Endothelial cell of umbilical vein (primary cell): ENCODE measurements at regions not wholly inside any gene's neighbourhood (a gene's known extent, or its start where the extent isn't known, plus 50 kb on each side); places are given as distances from the start of the nearest gene placed in this dataset.

Source experiments
- BruUV-seq: library from RNA; stranded (reverse); fragments of 400-500 nt; replicated peaks from 2 replicates; lab custom pipeline; 2021; lab: Mats Ljungman, UMichigan
- CTCF ChIA-PET: fragments of 300-600, 350-600 bp; sonication (Branson Sonifier 250); formaldehyde crosslinking; loops from one replicate; lab custom pipeline; 2021; ENCODE audit warnings: antibody characterized with exemption, inconsistent platforms; lab: Charles Lee
- POLR2A ChIA-PET: fragments of 300-600, 350-600 bp; sonication (Branson Sonifier 250); formaldehyde crosslinking; loops from one replicate; lab custom pipeline; 2021; ENCODE audit warnings: antibody characterized with exemption, inconsistent platforms; lab: Charles Lee
- DNase-seq: peaks from one replicate; pipeline ENCODE4 v3.0.0-alpha.2; 2011; ENCODE audit warnings: low read depth, low spot score
- FAIRE-seq: peaks from 2 replicates; lab custom pipeline; 2011; peaks lifted over from hg19 to GRCh38; lab: Jason Lieb, UNC
- H2AFZ ChIP-seq: 2 replicates; pipeline ENCODE4 v1.6.0; 2012; ENCODE audit warnings: low read depth, low read length, control low read depth, inconsistent platforms
- H3K27ac ChIP-seq: 2 replicates; pipeline ENCODE4 v1.5.1; 2011; ENCODE audit warnings: low read depth, mild to moderate bottlenecking, control low read depth, low read length, moderate library complexity; ENCODE audit not compliant: insufficient read depth
- H3K27me3 ChIP-seq, 2 experiments: 2 replicates each; pipeline versions ENCODE4 v1.6.0 to v1.6.1; 2011; ENCODE audit warnings: low read length in 2 of 2, mixed read lengths in 1 of 2; ENCODE audit not compliant: control insufficient read depth in 2 of 2, insufficient read depth in 2 of 2
- H3K36me3 ChIP-seq, 2 experiments: 2 replicates in 1 of 2; 3 replicates in 1 of 2; pipeline ENCODE4 v1.5.1; 2011; ENCODE audit warnings: low read length in 2 of 2, mild to moderate bottlenecking in 1 of 2, moderate library complexity in 1 of 2; ENCODE audit not compliant: control insufficient read depth in 2 of 2, insufficient read depth in 2 of 2; ENCODE audit errors: extremely low read depth in 1 of 2
- H3K4me1 ChIP-seq: 3 replicates; pipeline ENCODE4 v1.5.1; 2011; ENCODE audit warnings: mild to moderate bottlenecking, low read length; ENCODE audit not compliant: control insufficient read depth, insufficient read depth; ENCODE audit errors: extremely low read depth
- H3K4me2 ChIP-seq: 2 replicates; pipeline ENCODE4 v1.6.1; 2011; ENCODE audit warnings: low read length, control low read depth, mixed read lengths; ENCODE audit not compliant: insufficient read depth
- H3K4me3 ChIP-seq, 3 experiments: fragments of 200-600 bp in 1 of 3; sonication (generic), shearing (Covaris generic) in 1 of 3; replicated peaks in 1 of 3; 2 replicates each; pipeline ENCODE4 v1.5.1; 2011 to 2016; ENCODE audit warnings: control low read depth in 3 of 3, low read length in 3 of 3, mild to moderate bottlenecking in 2 of 3, inconsistent platforms in 1 of 3, low read depth in 1 of 3, moderate library complexity in 1 of 3; ENCODE audit not compliant: insufficient read depth in 1 of 3
- H3K79me2 ChIP-seq: 2 replicates; pipeline ENCODE4 v1.6.0; 2012; ENCODE audit warnings: low read length, inconsistent platforms; ENCODE audit not compliant: control insufficient read depth, insufficient read depth
- H3K9ac ChIP-seq: replicated peaks from 2 replicates; pipeline ENCODE3; 2011; ENCODE audit warnings: low read length, control low read depth; ENCODE audit not compliant: insufficient read depth; ENCODE audit errors: extremely low read depth
- H3K9me1 ChIP-seq: replicated peaks from 3 replicates; pipeline ENCODE4 v1.6.0; 2011; ENCODE audit warnings: mild to moderate bottlenecking, low read length; ENCODE audit not compliant: control insufficient read depth, insufficient read depth; ENCODE audit errors: extremely low read depth
- H3K9me3 ChIP-seq: replicated peaks from 2 replicates; pipeline ENCODE4 v1.5.1; 2012; ENCODE audit warnings: low read length, inconsistent platforms; ENCODE audit not compliant: control insufficient read depth, insufficient read depth
- H4K20me1 ChIP-seq: replicated peaks from 2 replicates; pipeline ENCODE3; 2011; ENCODE audit warnings: mild to moderate bottlenecking, low read length; ENCODE audit not compliant: control insufficient read depth, insufficient read depth; ENCODE audit errors: extremely low read depth
- EZH2 ChIP-seq: IDR thresholded peaks from 2 replicates; pipeline ENCODE4 v1.6.1; 2012; ENCODE audit warnings: borderline replicate concordance, low read depth, mild to moderate bottlenecking, moderate library complexity, low read length, inconsistent platforms; ENCODE audit not compliant: severe bottlenecking
- FOS ChIP-seq: IDR thresholded peaks from 2 replicates; pipeline ENCODE4 v1.6.1; 2011; ENCODE audit warnings: mild to moderate bottlenecking, low read length, moderate library complexity, borderline replicate concordance; ENCODE audit not compliant: insufficient read depth
- GATA2 ChIP-seq: IDR thresholded peaks from 2 replicates; pipeline ENCODE4 v1.7.0; 2011; ENCODE audit warnings: low read depth, mild to moderate bottlenecking, moderate library complexity, mixed read lengths, low read length; ENCODE audit not compliant: insufficient read length, insufficient read depth
- JUN ChIP-seq: IDR thresholded peaks from 2 replicates; pipeline ENCODE4 v1.6.1; 2011; ENCODE audit warnings: borderline replicate concordance, low read depth; ENCODE audit not compliant: insufficient read length, insufficient read depth
- MAX ChIP-seq: IDR thresholded peaks from 2 replicates; pipeline ENCODE4 v1.6.1; 2011; ENCODE audit not compliant: insufficient read depth, insufficient read length
- MYC ChIP-seq: IDR thresholded peaks from one replicate; pipeline ENCODE4 v1.6.1; 2011; ENCODE audit warnings: mild to moderate bottlenecking, low read depth, low read length
- POLR2A ChIP-seq: IDR thresholded peaks from 2 replicates; pipeline ENCODE4 v1.6.1; 2012; ENCODE audit warnings: low read depth, mild to moderate bottlenecking, control low read depth, low read length
- POLR2AphosphoS5 ChIP-seq: IDR thresholded peaks from 2 replicates; pipeline ENCODE4 v1.6.1; 2012; ENCODE audit warnings: low read depth, mild to moderate bottlenecking, control low read depth, low read length, moderate library complexity; ENCODE audit not compliant: insufficient read depth
- dilution Hi-C: fragments of 300-500 bp; cut with MboI; formaldehyde crosslinking; loops from one replicate; pipeline ENCODE4 v1.15.0; 2019; ENCODE audit warnings: low sequenced_read_pairs; ENCODE audit not compliant: extremely low pct_ligation_motif_present
- intact Hi-C: fragments of 100-400 bp; cut with micrococcal nuclease; formaldehyde crosslinking; loops from one replicate; pipeline ENCODE4 v1.10.0; 2022
- TF ChIP-seq, protein P1 (sequence below), 2 donors: IDR thresholded peaks; 1 replicate in 1 of 2; 2 replicates in 1 of 2; pipeline ENCODE4 v1.5.1; 2011; ENCODE audit warnings: low read length in 2 of 2, mild to moderate bottlenecking in 2 of 2, moderate library complexity in 2 of 2, control low read depth in 1 of 2, inconsistent platforms in 1 of 2, low read depth in 1 of 2; ENCODE audit not compliant: insufficient read depth in 1 of 2; ENCODE audit errors: extremely low read depth in 1 of 2

GRCh38 chr1:29713857-29714256 is 477.5 kb downstream of the PTPRU start:
- no peaks in the 10 kb centered on the region for H3K36me3 ChIP-seq
- H3K4me1 ChIP-seq: peaks cover 36% of the 10 kb centered on the region
- intact Hi-C loops (loop anchor here (1.0 kb wide), 1 partner anchor 201 kb away; no protein-coding TSS in a partner anchor), dilution Hi-C loops (no loop called here)
- no TSS peak for BruUV-seq
- DNase-seq (no peak), FAIRE-seq (peak; percentile 84)
- no peaks in the 10 kb centered on the region for H4K20me1 ChIP-seq
- no peak for TF ChIP-seq MYC
- TF ChIP-seq, protein P1, sequence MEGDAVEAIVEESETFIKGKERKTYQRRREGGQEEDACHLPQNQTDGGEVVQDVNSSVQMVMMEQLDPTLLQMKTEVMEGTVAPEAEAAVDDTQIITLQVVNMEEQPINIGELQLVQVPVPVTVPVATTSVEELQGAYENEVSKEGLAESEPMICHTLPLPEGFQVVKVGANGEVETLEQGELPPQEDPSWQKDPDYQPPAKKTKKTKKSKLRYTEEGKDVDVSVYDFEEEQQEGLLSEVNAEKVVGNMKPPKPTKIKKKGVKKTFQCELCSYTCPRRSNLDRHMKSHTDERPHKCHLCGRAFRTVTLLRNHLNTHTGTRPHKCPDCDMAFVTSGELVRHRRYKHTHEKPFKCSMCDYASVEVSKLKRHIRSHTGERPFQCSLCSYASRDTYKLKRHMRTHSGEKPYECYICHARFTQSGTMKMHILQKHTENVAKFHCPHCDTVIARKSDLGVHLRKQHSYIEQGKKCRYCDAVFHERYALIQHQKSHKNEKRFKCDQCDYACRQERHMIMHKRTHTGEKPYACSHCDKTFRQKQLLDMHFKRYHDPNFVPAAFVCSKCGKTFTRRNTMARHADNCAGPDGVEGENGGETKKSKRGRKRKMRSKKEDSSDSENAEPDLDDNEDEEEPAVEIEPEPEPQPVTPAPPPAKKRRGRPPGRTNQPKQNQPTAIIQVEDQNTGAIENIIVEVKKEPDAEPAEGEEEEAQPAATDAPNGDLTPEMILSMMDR (IDR thresholded peaks at IDR 0.05; ENCODE audit: extremely low read depth in 1 of 2, insufficient read depth in 1 of 2, low read depth in 1 of 2, low read length in 2 of 2): peak; percentile 28 to 30
- no peaks in the 10 kb centered on the region for H3K9me1 ChIP-seq
- H2AFZ ChIP-seq: no peak overlapping the region
- no peak overlapping the region for H3K27ac ChIP-seq
- no peaks in the 10 kb centered on the region for H3K79me2 ChIP-seq
- no peak overlapping the region for H3K4me3 ChIP-seq
- CTCF ChIA-PET: interaction anchor here (1.1 to 1.9 kb wide), 7 partner anchors 10 to 477 kb away, joined by 3 to 15 read pairs (median 5); partner anchors contain the start of gene PTPRU
- H3K9ac ChIP-seq: no peak overlapping the region
- H3K9me3 ChIP-seq: no peaks in the 10 kb centered on the region
- POLR2A ChIA-PET: no interaction called here
- no peaks in the 10 kb centered on the region for H3K27me3 ChIP-seq
- H3K4me2 ChIP-seq: no peak overlapping the region

DNA sequence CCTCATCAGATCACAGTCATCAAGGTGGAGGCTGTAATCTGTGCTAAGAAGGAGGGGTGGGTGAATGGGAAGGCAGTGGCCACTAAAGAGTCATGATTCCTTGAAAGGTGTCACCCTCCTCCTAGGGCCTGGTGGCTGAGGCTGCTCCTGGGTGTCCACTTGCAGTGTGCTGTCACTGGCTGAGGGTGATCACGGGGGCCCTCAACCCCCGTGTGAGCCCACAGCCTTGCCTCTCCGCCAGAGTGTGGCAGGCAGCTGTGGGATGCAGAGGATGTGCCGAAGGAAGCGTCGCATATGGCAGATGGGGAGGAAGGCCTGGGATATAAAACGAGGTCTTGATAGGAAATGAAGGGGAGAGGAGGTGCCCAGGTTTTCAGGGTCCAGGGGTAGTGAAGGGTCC is 476.5 kb downstream of the PTPRU start:
- no peaks in the 10 kb centered on the region for H3K79me2 ChIP-seq
- H3K4me2 ChIP-seq: no peak overlapping the region
- DNase-seq: no peak
- no peak overlapping the region for H2AFZ ChIP-seq
- no peak for FAIRE-seq
- no peak overlapping the region for H3K4me3 ChIP-seq
- TF ChIP-seq, protein P1 (IDR thresholded peaks at IDR 0.05; ENCODE audit: extremely low read depth in 1 of 2, insufficient read depth in 1 of 2, low read depth in 1 of 2, low read length in 2 of 2): no peak
- no peak for TF ChIP-seq JUN
- TF ChIP-seq POLR2AphosphoS5: no peak
- no peak for TF ChIP-seq MYC
- no peak for TF ChIP-seq POLR2A
- TF ChIP-seq EZH2: no peak
- no peak for TF ChIP-seq MAX
- no peak for TF ChIP-seq FOS
- no peak for TF ChIP-seq GATA2
- CTCF ChIA-PET: no interaction called here
- dilution Hi-C loops (no loop called here), intact Hi-C loops (no loop called here)
- H3K9me1 ChIP-seq: no peaks in the 10 kb centered on the region
- no TSS peak for BruUV-seq
- no peak overlapping the region for H3K9ac ChIP-seq
- H3K27me3 ChIP-seq: no peaks in the 10 kb centered on the region
- POLR2A ChIA-PET: no interaction called here
- H3K27ac ChIP-seq: peak overlapping the region; percentile 78
- H3K36me3 ChIP-seq: no peaks in the 10 kb centered on the region
- H3K4me1 ChIP-seq: peaks cover 46% of the 10 kb centered on the region
- H3K9me3 ChIP-seq: no peaks in the 10 kb centered on the region
- H4K20me1 ChIP-seq: no peaks in the 10 kb centered on the region
